B cell (primary cell): ENCODE measurements at regions not wholly inside any gene's neighbourhood (a gene's known extent, or its start where the extent isn't known, plus 50 kb on each side); places are given as distances from the start of the nearest gene placed in this dataset. TPM values are rescaled to one million over a fixed set of nuclear protein-coding genes. Genes with fewer than 3 reads are reported as not detected.

ENCODE experiments used
- ATAC-seq: fragments of 200-7000 bp; cut with Tn5 transposase; one replicate; pipeline ENCODE4 v1.10.0; 2021; ENCODE audit warnings: low read depth, mild to moderate bottlenecking, moderate number of reproducible peaks, moderate library complexity
- CTCF ChIA-PET: fragments of 350-600 bp; sonication (Branson Sonifier 250); formaldehyde crosslinking; loops from one replicate; lab custom pipeline; 2021; ENCODE audit warnings: antibody characterized with exemption, inconsistent platforms; lab: Charles Lee
- POLR2A ChIA-PET: fragments of 350-600 bp; sonication (Branson Sonifier 250); formaldehyde crosslinking; loops from one replicate; lab custom pipeline; 2021; ENCODE audit warnings: antibody characterized with exemption; lab: Charles Lee
- DNase-seq: peaks from one replicate; pipeline ENCODE4 v3.0.0; 2013
- H2AFZ ChIP-seq: 2 replicates; pipeline ENCODE4 v1.6.1; 2012; ENCODE audit warnings: mild to moderate bottlenecking, low read depth, low read length; ENCODE audit not compliant: insufficient read depth, poor library complexity, severe bottlenecking
- H3K27ac ChIP-seq, 2 donors: 1 replicate in 1 of 2; 2 replicates in 1 of 2; pipeline ENCODE4 v1.5.1; 2012 to 2013; ENCODE audit warnings: low read length in 2 of 2, mild to moderate bottlenecking in 2 of 2, moderate library complexity in 1 of 2
- H3K27me3 ChIP-seq, 4 experiments: fragments of 200-600 bp in 1 of 4; sonication (generic) in 1 of 4; replicated peaks in 1 of 4; 1 replicate in 2 of 4; 2 replicates in 2 of 4; pipeline versions ENCODE4 v1.6.1 to v1.7.0; 2013 to 2016; ENCODE audit warnings: low read length in 3 of 4, mild to moderate bottlenecking in 2 of 4, mixed read lengths in 1 of 4, moderate library complexity in 1 of 4; ENCODE audit not compliant: insufficient read depth in 4 of 4, control insufficient read depth in 3 of 4; ENCODE audit errors: control extremely low read depth in 1 of 4
- H3K36me3 ChIP-seq, 2 experiments: replicated peaks in 1 of 2; 1 replicate in 1 of 2; 2 replicates in 1 of 2; pipeline versions ENCODE4 v1.6.1 to v1.7.1; 2013; ENCODE audit warnings: low read length in 1 of 2; ENCODE audit not compliant: insufficient read depth in 2 of 2, control insufficient read depth in 1 of 2; ENCODE audit errors: control extremely low read depth in 1 of 2, extremely low read depth in 1 of 2
- H3K4me1 ChIP-seq, 2 donors: fragments of 200-600 bp in 1 of 2; sonication (generic) in 1 of 2; 1 replicate in 1 of 2; 2 replicates in 1 of 2; pipeline versions ENCODE4 v1.5.1 to v1.6.1; 2013 to 2017; ENCODE audit warnings: low read length in 2 of 2; ENCODE audit not compliant: control insufficient read depth in 2 of 2, insufficient read depth in 2 of 2
- H3K4me2 ChIP-seq: replicated peaks from 2 replicates; pipeline ENCODE3; 2012; ENCODE audit warnings: mild to moderate bottlenecking, low read depth, low read length; ENCODE audit not compliant: poor library complexity, severe bottlenecking
- H3K4me3 ChIP-seq, 5 experiments: fragments of 200-600 bp in 1 of 5; sonication (generic) in 1 of 5; 1 replicate in 3 of 5; 2 replicates in 2 of 5; pipeline versions ENCODE4 v1.5.1 to v1.7.0; 2011 to 2016; ENCODE audit warnings: low read length in 4 of 5, mild to moderate bottlenecking in 4 of 5, low read depth in 2 of 5, control low read depth in 1 of 5, moderate library complexity in 1 of 5; ENCODE audit not compliant: insufficient read depth in 1 of 5; ENCODE audit errors: control extremely low read depth in 1 of 5, extremely low read depth in 1 of 5
- H3K79me2 ChIP-seq: fragments of 200-600 bp; sonication (generic); one replicate; pipeline ENCODE4 v1.6.0; 2016; ENCODE audit warnings: low read length; ENCODE audit not compliant: control insufficient read depth, insufficient read depth
- H3K9ac ChIP-seq: fragments of 200-600 bp; sonication (generic); 2 replicates; pipeline ENCODE4 v1.6.1; 2017; ENCODE audit warnings: mild to moderate bottlenecking, low read length, moderate library complexity
- H3K9me3 ChIP-seq, 3 donors: one replicate each; pipeline versions ENCODE4 v1.6.1 to v1.7.1; 2013; ENCODE audit warnings: low read length in 2 of 3; ENCODE audit not compliant: control insufficient read depth in 2 of 3, insufficient read depth in 1 of 3; ENCODE audit errors: control extremely low read depth in 1 of 3
- H4K20me1 ChIP-seq: 2 replicates; pipeline ENCODE4 v1.6.0; 2012; ENCODE audit warnings: mild to moderate bottlenecking, low read length; ENCODE audit not compliant: insufficient read depth, control insufficient read depth, poor library complexity, severe bottlenecking
- H3K27ac Mint-ChIP-seq: one replicate; pipeline ENCODE4 v1.8.0; 2021; ENCODE audit warnings: mixed read lengths
- H3K27me3 Mint-ChIP-seq: one replicate; pipeline ENCODE4 v1.8.0; 2021; ENCODE audit warnings: mixed read lengths
- H3K4me1 Mint-ChIP-seq: one replicate; pipeline ENCODE4 v1.8.0; 2021; ENCODE audit warnings: mixed read lengths
- H3K4me3 Mint-ChIP-seq: one replicate; pipeline ENCODE4 v1.8.0; 2021; ENCODE audit warnings: mixed read lengths
- H3K9me3 Mint-ChIP-seq: one replicate; pipeline ENCODE4 v1.8.0; 2022; ENCODE audit warnings: mixed read lengths; ENCODE audit not compliant: insufficient read depth
- CTCF ChIP-seq: fragments of 200-600 bp; IDR thresholded peaks from one replicate; pipeline ENCODE4 v1.8.0; 2022; ENCODE audit warnings: antibody characterized with exemption, mild to moderate bottlenecking
- EZH2 ChIP-seq: IDR thresholded peaks from 2 replicates; pipeline ENCODE4 v1.6.1; 2012; ENCODE audit warnings: borderline replicate concordance, low read depth, mild to moderate bottlenecking, moderate library complexity, low read length; ENCODE audit not compliant: insufficient read depth, poor library complexity, severe bottlenecking
- WGBS: methylation state at CpG from one replicate; pipeline ENCODE4 v1.1.5; 2013; ENCODE audit warnings: missing lambda C conversion rate; ENCODE audit not compliant: insufficient coverage; 5-methylcytosine and 5-hydroxymethylcytosine counted together
- intact Hi-C: fragments of 100-400 bp; cut with micrococcal nuclease; formaldehyde crosslinking; loops from one replicate; pipeline ENCODE4 v1.10.0; 2022
- small RNA-seq: library from RNA; depleted of rRNA; stranded (forward); fragments of <200 nt; gene quantifications from one replicate; pipeline ENCODE3, GENCODE V24; 2012; ENCODE audit warnings: low replicate concordance, low read depth; ENCODE audit not compliant: insufficient read length

DNA sequence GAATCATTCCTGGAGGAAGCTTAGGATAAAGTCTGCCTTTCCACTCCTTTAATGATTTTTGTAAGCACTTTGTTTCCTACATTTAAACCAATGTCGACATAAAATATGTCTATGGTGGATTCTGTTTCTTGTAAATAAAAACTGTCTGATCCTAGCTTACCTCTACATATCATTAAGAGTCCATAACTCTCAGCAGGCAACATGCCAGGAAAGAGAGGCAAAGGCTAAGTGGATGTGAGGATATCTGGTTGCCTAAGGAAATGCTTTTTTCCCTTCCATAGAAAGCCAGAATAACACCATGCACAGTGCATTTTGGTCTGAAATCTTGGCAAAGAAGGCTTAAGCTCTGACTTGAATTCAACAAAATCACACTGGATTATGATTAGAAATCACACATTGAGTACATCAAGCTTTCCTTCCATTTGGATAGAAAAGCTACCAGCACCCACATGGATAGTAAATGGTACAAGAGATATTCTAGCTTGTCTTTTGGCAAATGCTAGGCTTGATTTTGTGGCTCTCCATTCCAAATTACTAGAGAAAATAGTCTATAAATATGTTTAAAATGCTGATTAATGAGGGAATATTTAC, 57.0 kb upstream of the CNTN1 start:
- Histone ChIP-seq H3K9me3 (no peaks in the 10 kb centered on the region), H3K4me1 (no peaks in the 10 kb centered on the region), H3K36me3 (no peaks in the 10 kb centered on the region), H3K4me3 (no peak overlapping the region), H3K9ac (no peak overlapping the region), H2AFZ (no peak overlapping the region), H3K27me3 (no peaks in the 10 kb centered on the region), H3K79me2 (no peaks in the 10 kb centered on the region), H4K20me1 (no peaks in the 10 kb centered on the region), H3K27ac (no peak overlapping the region), H3K4me2 (no peak overlapping the region)
- TF ChIP-seq CTCF = no peak
- TF ChIP-seq EZH2 = no peak
- Mint-ChIP-seq H3K4me1 (no peaks in the 10 kb centered on the region), H3K9me3 (peaks cover 2% of the 10 kb centered on the region), H3K27me3 (no peaks in the 10 kb centered on the region), H3K4me3 (no peak overlapping the region), H3K27ac (no peak overlapping the region)
- ChIA-PET POLR2A (no interaction called here), CTCF (no interaction called here)
- WGBS = no CpG with 5 or more reads among the region's 1 CpG
- no peak for ATAC-seq
- DNase-seq = no peak
- intact Hi-C loops = no loop called here

Small RNA genes in the stretch of these regions (small RNA-seq; reads per million reads assigned to genes)
- gene RNU6-713P = not detected
